GM10266 (cell line): ENCODE measurements at regions not wholly inside any gene's neighbourhood (a gene's known extent, or its start where the extent isn't known, plus 50 kb on each side); places are given as distances from the start of the nearest gene placed in this dataset.

Source experiments
- DNase-seq: peaks from one replicate; pipeline ENCODE4 v3.0.0; 2012; ENCODE audit errors: extremely low spot score
- TF ChIP-seq, protein P1 (sequence below): IDR thresholded peaks from 2 replicates; pipeline ENCODE4 v1.5.1; 2012; ENCODE audit warnings: mild to moderate bottlenecking, low read depth; ENCODE audit not compliant: control insufficient read depth, insufficient read depth; ENCODE audit errors: missing control alignments

DNA sequence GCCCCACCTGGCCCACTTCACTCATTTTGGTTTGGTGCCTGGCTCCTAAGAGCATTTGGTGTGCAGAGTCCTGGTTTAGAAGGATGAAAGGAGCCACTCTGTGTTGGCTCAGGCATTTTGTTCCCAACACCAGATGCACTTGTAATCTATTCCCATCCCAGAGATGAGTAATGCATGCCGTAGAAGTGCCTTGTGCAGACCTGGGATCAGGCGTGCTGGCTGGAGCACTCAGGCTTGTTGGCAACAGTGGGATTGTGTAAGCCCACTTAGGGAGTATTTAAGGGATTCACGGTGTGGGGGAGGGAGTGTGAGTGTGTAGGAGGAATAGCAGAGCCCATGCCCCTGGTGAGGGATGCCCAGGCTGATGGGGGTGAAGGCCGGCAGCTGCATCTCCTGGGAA, 501.5 kb upstream of the TBX3 start:
- TF ChIP-seq, protein P1, sequence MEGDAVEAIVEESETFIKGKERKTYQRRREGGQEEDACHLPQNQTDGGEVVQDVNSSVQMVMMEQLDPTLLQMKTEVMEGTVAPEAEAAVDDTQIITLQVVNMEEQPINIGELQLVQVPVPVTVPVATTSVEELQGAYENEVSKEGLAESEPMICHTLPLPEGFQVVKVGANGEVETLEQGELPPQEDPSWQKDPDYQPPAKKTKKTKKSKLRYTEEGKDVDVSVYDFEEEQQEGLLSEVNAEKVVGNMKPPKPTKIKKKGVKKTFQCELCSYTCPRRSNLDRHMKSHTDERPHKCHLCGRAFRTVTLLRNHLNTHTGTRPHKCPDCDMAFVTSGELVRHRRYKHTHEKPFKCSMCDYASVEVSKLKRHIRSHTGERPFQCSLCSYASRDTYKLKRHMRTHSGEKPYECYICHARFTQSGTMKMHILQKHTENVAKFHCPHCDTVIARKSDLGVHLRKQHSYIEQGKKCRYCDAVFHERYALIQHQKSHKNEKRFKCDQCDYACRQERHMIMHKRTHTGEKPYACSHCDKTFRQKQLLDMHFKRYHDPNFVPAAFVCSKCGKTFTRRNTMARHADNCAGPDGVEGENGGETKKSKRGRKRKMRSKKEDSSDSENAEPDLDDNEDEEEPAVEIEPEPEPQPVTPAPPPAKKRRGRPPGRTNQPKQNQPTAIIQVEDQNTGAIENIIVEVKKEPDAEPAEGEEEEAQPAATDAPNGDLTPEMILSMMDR: no peak
- DNase-seq: no peak

DNA sequence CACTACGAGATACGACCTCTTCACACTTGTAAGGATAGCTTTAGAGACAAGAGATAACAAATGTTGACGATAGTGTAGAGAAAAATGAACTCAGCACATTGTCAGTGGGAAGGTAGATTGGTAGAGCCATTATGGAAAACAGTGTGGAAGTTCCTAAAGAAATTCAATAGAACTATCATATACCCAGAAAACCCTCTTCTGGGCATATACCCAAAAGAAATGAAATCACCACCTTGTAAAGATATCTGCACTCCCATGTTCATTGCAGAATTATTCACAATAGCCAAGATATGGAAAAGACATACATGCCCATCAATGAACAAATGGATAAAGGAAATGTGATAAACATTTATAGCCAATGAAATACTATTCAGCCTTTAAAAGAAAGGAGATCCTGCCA, 499.8 kb upstream of the TBX3 start:
- TF ChIP-seq, protein P1: no peak
- no peak for DNase-seq

DNA sequence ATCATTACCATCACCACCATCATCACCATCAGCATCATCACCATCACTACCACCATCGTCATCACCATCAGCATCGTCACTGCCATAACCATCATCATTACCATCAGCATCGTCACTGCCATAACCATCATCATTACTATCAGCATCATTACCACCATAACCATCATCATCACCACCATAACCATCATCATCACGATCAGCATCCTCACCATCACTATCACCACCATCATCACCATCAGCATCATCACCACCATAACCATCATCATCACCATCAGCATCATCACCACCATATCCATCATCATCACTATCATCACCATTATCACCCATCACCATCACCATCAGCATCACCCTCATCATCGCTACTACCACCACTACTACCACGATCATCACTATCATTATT, 493.9 kb upstream of the TBX3 start:
- TF ChIP-seq, protein P1: no peak
- no peak for DNase-seq

DNA sequence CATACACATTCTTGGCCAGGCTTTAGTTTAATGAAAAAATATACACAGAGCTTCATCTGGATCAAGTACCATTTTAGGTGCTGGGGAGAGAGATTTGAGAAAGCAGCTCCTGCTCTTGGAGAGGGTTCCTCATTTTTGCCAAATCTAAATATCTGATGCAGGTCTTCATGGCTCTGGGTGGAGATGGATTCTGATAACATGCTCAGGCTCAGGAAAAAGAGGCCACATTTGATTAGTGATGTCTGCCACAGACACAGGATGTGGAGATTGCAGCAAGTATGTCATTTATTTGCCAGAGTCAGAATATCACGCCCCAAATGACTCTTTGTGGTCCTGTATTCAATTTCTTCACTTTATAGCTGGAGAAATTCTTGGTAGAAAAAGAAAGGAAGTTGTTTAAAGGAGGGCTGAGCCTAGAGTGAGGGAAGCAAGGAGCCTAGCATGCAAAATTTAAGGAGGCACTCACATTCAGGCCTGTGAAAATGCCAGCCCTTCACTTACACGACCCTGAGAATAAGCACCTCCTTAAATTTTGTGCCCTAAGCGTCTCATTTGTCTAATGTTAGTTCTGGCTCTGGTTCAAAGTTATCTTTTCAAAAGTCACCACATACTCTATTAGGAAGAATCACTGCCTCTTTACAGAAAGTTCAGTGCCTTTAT, 492.9 kb upstream of the TBX3 start:
- no peak for DNase-seq
- TF ChIP-seq, protein P1: no peak

DNA sequence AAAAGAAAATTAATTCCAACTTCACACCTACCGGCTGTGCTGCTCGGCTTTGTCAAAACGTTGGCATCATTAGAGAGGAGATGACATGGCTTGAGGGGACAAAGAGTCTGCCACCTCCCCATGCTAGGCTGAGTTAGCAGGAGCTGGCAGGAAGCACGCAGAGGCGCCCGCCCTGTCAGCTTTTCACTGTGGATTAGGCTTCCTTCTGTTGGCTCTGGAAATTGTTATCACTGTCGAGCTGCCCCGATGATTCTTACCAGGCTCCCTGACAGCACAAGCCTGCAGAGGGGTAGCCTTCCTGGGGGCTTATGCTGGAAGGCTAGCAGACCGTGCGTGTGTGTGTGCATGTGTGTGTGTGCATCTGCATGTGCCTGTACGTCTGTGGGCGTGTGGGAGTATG, 490.9 kb upstream of the TBX3 start:
- TF ChIP-seq, protein P1: no peak
- no peak for DNase-seq

DNA sequence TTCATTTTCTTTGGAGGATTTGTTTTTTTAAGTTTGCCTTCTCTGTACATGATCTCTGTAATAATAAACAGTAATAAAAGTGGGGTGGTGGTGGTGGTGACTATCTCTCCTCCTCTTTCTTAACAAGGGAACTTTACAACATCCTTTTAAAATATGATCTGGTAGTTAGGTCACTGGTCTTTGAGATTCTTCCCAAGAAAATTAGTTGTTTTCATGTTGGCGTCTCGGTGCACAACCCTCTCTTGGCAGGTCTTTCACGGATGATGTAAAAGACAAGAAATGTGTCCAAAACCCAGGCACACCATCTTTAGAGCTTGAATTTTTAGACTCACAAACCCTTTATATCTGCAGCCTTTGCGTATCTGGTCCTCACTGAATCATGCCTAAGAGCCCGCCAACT, 488.5 kb upstream of the TBX3 start:
- no peak for DNase-seq
- TF ChIP-seq, protein P1: no peak

DNA sequence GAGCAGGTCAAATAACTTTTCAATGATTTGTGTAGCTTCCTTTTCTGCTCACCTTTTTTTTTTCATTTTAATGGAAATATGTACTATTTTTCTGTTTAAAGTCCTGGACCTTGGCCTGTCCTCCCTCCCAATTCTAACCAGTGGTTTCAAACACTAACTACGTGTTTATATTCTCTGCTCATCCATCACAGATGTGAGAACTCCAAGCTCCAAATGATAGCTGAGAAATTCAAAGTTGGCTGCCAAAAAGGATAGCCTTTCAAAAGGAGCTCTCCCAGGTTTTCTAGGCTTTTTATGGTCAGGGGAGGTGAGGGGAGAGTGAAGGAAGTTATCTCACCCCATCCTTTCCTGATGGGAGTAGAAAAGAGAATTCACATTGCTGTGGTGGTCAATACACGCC, 486.0 kb upstream of the TBX3 start:
- TF ChIP-seq, protein P1: no peak
- no peak for DNase-seq
